Parathyroid adenoma (tissue), 2 donors: ENCODE measurements at regions not wholly inside any gene's neighbourhood (a gene's known extent, or its start where the extent isn't known, plus 50 kb on each side); places are given as distances from the start of the nearest gene placed in this dataset.

Source experiments
- H2AFZ ChIP-seq: fragments of 300-600 bp; sonication (generic); one replicate; pipeline ENCODE4 v1.7.0; 2017; ENCODE audit warnings: antibody characterized with exemption, mild to moderate bottlenecking
- H3K27ac ChIP-seq: fragments of 300-600 bp; sonication (generic); one replicate; pipeline ENCODE4 v1.7.0; 2017
- H3K27me3 ChIP-seq: fragments of 300-600 bp; sonication (generic); one replicate; pipeline ENCODE4 v1.7.0; 2017; ENCODE audit warnings: low read length; ENCODE audit not compliant: control insufficient read depth, insufficient read depth
- H3K36me3 ChIP-seq: fragments of 300-600 bp; sonication (generic); one replicate; pipeline ENCODE4 v1.7.0; 2017; ENCODE audit warnings: low read length; ENCODE audit not compliant: control insufficient read depth, insufficient read depth
- H3K4me1 ChIP-seq: fragments of 300-600 bp; sonication (generic); one replicate; pipeline ENCODE4 v1.7.0; 2017; ENCODE audit warnings: control low read depth
- H3K4me2 ChIP-seq: fragments of 300-600 bp; sonication (generic); one replicate; pipeline ENCODE4 v1.7.0; 2017; ENCODE audit warnings: low read length
- H3K4me3 ChIP-seq: fragments of 300-600 bp; sonication (generic); one replicate; pipeline ENCODE4 v1.7.0; 2017; ENCODE audit warnings: low read depth, low read length
- H3K79me2 ChIP-seq: fragments of 300-600 bp; sonication (generic); one replicate; pipeline ENCODE4 v1.7.0; 2017; ENCODE audit warnings: control low read depth
- H3K9ac ChIP-seq: fragments of 300-600 bp; sonication (generic); one replicate; pipeline ENCODE4 v1.7.0; 2017; ENCODE audit warnings: mild to moderate bottlenecking
- H3K9me3 ChIP-seq: fragments of 300-600 bp; sonication (generic); one replicate; pipeline ENCODE4 v1.7.0; 2017; ENCODE audit warnings: low read length; ENCODE audit not compliant: control insufficient read depth
- TF ChIP-seq, protein P1 (sequence below): fragments of 300-600 bp; sonication (generic); IDR thresholded peaks from one replicate; pipeline ENCODE4 v1.7.0; 2017; ENCODE audit warnings: antibody characterized with exemption, mild to moderate bottlenecking
- donor health status: primary hyperparathyroidism.

GRCh38 chr2:6674381-6674780 lies 191.3 kb downstream of the CMPK2 start:
- no peak overlapping the region for H2AFZ ChIP-seq
- H3K79me2 ChIP-seq: no peaks in the 10 kb centered on the region
- no peaks in the 10 kb centered on the region for H3K36me3 ChIP-seq
- no peaks in the 10 kb centered on the region for H3K9me3 ChIP-seq
- H3K9ac ChIP-seq: no peak overlapping the region
- TF ChIP-seq, protein P1, sequence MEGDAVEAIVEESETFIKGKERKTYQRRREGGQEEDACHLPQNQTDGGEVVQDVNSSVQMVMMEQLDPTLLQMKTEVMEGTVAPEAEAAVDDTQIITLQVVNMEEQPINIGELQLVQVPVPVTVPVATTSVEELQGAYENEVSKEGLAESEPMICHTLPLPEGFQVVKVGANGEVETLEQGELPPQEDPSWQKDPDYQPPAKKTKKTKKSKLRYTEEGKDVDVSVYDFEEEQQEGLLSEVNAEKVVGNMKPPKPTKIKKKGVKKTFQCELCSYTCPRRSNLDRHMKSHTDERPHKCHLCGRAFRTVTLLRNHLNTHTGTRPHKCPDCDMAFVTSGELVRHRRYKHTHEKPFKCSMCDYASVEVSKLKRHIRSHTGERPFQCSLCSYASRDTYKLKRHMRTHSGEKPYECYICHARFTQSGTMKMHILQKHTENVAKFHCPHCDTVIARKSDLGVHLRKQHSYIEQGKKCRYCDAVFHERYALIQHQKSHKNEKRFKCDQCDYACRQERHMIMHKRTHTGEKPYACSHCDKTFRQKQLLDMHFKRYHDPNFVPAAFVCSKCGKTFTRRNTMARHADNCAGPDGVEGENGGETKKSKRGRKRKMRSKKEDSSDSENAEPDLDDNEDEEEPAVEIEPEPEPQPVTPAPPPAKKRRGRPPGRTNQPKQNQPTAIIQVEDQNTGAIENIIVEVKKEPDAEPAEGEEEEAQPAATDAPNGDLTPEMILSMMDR: no peak
- no peaks in the 10 kb centered on the region for H3K27me3 ChIP-seq
- no peak overlapping the region for H3K4me2 ChIP-seq
- no peak overlapping the region for H3K27ac ChIP-seq
- no peaks in the 10 kb centered on the region for H3K4me1 ChIP-seq
- no peak overlapping the region for H3K4me3 ChIP-seq

DNA sequence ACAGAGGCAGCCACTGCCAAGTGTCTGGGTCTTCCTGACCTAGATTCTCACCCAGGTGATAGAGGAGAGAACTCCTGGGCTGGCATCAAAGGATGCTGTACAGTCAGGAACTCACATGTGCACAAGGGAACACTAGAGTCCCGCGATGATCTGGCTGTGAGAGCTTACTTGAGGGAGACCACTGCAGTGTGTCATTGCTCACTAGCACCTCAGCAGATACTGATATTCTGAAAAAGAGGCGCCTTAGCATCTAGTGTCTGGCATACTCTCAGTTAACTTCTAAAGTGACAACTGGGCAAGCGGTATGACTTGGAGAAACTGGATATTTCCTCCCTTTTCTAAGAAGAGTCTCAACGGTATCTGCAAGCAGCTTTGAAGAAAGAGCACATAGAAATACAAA lies 189.9 kb downstream of the CMPK2 start:
- Histone ChIP-seq H3K36me3 (no peaks in the 10 kb centered on the region), H3K4me2 (no peak overlapping the region), H3K9me3 (no peaks in the 10 kb centered on the region), H2AFZ (no peak overlapping the region), H3K4me3 (no peak overlapping the region), H3K27ac (no peak overlapping the region), H3K27me3 (no peaks in the 10 kb centered on the region), H3K4me1 (no peaks in the 10 kb centered on the region), H3K9ac (no peak overlapping the region), H3K79me2 (no peaks in the 10 kb centered on the region)
- TF ChIP-seq, protein P1: no peak

GRCh38 chr2:6676241-6676640 lies 189.5 kb downstream of the CMPK2 start:
- Histone ChIP-seq H3K27ac (no peak overlapping the region), H3K27me3 (no peaks in the 10 kb centered on the region), H3K4me1 (no peaks in the 10 kb centered on the region), H3K9me3 (no peaks in the 10 kb centered on the region), H3K79me2 (no peaks in the 10 kb centered on the region), H3K9ac (no peak overlapping the region), H3K4me3 (no peak overlapping the region), H3K36me3 (no peaks in the 10 kb centered on the region), H3K4me2 (no peak overlapping the region), H2AFZ (no peak overlapping the region)
- TF ChIP-seq, protein P1: no peak

DNA sequence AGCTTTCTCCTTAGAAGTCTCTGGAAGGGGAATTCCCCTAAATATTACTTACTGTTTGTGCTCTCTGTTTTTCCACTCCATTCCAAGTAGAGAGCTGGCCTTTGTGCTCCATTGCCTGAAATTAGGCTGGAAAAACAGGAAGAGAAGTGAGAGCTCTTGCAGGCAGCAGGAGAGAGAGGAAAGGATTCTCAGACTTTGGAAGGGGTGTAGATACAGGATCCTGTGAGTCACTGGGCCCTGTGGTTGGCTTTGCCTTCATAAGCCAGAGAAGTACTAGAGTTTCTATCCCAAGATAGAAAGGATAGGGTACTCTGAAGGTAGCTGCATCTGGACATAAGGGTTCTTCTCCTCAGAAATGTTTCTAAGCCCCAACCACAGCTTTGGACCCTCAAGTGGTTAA lies 188.9 kb downstream of the CMPK2 start:
- H2AFZ ChIP-seq: no peak overlapping the region
- no peak overlapping the region for H3K4me2 ChIP-seq
- no peaks in the 10 kb centered on the region for H3K9me3 ChIP-seq
- H3K4me1 ChIP-seq: no peaks in the 10 kb centered on the region
- H3K36me3 ChIP-seq: no peaks in the 10 kb centered on the region
- no peak overlapping the region for H3K9ac ChIP-seq
- TF ChIP-seq, protein P1: no peak
- H3K27me3 ChIP-seq: no peaks in the 10 kb centered on the region
- no peak overlapping the region for H3K4me3 ChIP-seq
- H3K27ac ChIP-seq: no peak overlapping the region
- no peaks in the 10 kb centered on the region for H3K79me2 ChIP-seq

- Histone ChIP-seq H3K79me2 (no peaks in the 10 kb centered on the region), H3K4me3 (no peak overlapping the region), H3K4me1 (no peaks in the 10 kb centered on the region), H2AFZ (no peak overlapping the region), H3K9ac (no peak overlapping the region), H3K36me3 (no peaks in the 10 kb centered on the region), H3K27me3 (no peaks in the 10 kb centered on the region), H3K27ac (no peak overlapping the region), H3K4me2 (no peak overlapping the region), H3K9me3 (no peaks in the 10 kb centered on the region)
- TF ChIP-seq, protein P1: no peak
Observed at GRCh38 chr2:6679471-6679870, 186.2 kb downstream of the CMPK2 start.
